ENCODE measurements at regions not wholly inside any gene's neighbourhood (a gene's known extent, or its start where the extent isn't known, plus 50 kb on each side); places are given as distances from the start of the nearest gene placed in this dataset.
"Not testable (repeated sequence)": the region's sequence is repeated elsewhere in the genome, so short reads cannot be mapped to it uniquely, and the experiment has no call there.

DNA sequence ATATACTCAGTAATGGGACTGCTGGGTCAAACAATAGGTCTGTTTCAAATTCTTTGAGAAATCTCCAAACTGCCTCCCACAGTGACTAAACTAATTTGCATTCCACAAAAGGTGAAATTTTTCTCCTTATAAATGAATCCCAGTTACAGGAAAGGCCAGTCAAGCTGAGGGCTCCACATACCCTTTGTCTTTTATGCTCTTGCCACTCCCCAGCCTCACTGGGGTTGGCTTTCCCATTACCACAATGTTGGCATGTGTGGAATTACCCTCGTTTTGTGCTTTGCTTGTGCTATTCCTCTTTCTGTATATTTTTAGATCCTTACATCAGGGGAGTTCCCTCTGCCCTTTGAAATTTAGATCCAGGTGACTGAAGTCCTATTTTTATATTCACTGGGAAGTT is 220.2 kb upstream of the LCORL start:
- no peak for DNase-seq (ENCODE audit: low spot score)

DNA sequence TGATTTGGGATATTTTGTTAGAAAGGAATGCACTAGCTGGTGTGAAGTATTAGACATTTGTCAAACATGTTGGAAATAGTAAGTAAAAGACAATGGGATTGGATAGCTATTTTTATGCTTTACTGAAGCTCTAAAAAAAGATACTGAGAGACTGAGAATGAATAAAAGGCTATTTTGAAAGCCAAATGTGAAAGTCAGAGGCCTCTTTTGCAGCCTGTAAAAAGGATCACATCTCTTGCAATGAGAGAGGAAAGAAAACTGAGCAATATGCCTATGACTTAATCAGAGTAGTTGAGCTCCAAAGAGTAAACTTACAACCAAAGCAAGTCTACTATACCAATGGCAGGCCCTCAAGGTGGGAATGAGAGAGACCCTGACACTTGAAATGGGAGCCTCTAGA is 212.6 kb upstream of the LCORL start:
- DNase-seq (ENCODE audit: low spot score), result no peak

DNA sequence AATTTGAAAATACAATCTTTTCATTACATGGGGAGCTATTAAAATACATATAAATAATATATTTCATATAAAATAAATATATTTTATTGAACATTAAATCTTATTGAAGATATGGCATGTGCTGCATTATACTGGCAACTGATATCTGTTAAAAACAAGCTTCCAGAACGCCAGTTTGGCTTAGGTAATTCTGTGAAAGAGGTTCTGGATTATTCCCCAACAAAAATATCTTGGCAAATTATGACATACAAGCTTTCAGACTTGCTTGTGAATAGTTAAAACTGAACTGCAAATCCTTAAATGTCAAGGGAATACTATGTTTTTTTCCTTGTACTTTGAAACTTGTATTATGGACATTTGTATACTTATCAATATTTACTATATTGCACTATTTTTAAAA is 210.2 kb upstream of the LCORL start:
- DNase-seq (ENCODE audit: low spot score), result no peak

DNA sequence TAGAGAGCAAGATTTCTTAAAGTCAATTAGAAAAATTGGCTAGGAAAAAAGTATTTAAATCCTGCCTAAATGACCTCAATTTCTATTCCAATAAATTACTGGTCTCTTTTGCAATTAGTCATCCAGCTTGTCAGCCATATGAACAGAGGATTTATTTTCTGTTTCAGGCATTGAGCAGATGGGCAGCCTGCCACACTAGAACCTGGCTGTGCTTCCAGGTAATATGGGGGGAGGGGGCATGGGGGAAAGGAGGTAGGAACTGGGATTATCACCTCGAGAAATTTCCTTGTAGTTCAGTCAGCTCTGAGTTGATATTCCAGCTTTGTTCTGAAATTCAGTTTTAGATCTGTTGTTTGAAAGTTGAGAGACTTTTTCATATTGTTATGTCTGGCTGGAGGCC is 206.3 kb upstream of the LCORL start:
- no peak for DNase-seq (ENCODE audit: low spot score)

DNA sequence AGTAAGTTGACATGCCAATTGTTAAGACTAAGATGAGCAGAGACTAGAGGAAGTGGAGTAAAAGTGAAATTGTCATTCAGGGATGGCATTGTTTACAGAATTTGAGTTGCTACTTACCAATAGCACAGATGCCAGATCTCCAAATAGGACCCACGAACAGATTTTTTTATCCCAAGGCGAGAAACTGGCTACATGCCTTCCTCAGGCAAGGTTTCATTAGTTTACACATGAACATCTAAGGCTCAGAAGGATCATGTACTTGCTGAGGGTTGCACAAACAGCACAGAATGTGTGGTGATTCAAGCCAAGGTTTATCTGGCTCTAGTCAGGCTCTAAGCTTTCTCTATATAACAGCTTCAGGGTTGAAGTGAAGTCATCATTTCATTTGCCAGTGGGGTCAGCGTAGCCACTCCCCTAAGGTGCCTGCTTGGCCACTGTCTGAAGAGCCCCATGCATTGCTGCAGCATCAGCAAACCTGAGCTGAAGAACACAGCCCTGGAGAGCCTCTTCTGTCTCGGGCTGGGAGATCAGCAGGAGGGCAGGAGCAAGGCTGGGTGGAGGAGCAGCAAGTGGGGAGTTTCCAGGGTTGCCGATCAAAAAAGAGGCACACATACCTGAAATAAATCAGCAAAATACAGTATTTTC is 193.0 kb upstream of the LCORL start:
- no peak for DNase-seq (ENCODE audit: low spot score)

DNA sequence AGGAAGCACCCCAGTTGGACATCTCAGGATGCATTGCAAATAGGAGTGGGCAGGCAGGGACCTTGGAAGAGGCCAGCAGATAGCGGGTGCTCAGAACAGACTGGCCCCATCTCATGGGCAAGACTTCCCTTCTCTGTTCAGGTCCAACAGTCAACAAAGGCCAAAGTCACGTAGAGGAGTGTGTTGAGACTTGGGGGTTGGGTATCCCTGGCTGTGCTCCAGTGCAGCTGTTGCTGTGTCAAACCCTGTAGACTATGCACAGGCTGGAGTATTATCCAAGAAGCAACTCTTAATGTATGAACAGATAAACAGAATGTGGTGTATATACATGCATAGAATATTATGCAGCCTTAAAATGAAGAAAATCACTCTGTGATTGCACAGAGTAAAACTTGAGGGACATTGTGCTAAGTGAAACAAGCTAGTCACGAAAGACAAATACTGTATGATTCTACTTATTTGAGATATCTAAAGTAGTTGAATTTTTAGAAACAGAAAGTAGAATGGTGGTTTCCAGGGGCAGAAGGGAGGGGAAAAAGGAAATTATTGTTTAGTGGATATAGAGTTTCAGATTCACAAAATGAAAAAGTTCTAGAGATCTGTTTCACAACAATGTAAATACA is 192.1 kb upstream of the LCORL start:
- DNase-seq (ENCODE audit: low spot score), result no peak

DNA sequence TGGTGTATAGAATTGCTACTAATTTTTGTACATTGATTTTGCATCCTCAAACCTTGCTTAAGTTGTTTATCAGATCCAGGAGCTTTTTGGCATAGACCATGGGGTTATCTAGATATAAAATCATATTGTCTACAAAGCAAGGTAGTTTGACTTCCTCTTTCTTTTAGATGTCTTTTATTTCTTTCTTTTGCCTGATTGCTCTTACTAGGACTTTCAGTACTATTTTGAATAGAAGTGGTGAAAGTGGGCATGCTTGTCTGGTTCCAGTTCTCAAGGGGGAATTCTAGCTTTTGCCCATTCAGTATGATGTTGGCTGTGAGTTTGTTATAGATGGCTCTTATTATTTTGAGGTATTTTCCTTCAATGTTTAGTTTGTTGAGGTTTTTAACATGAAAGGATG is 187.9 kb upstream of the LCORL start:
- DNase-seq (ENCODE audit: low spot score), result no peak

DNA sequence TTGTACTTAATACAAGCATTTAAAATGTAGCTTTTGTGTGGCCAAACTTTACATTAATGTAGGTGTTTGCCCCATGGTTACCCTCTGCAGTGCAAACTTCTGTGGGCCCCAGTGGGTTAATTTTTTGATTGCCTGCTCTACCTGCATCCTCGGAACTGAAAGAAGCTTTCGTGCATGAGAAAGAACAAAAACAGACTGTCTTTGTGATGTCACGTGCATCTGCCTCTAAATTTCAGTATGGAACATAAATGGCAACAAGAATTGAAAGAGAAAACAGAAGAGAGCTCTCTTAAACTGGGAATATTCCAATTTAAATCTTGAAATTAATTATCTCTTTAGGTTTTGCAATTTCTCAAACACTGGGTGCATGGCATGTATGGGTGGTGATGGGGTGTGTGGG is 182.4 kb upstream of the LCORL start:
- no peak for DNase-seq (ENCODE audit: low spot score)

DNA sequence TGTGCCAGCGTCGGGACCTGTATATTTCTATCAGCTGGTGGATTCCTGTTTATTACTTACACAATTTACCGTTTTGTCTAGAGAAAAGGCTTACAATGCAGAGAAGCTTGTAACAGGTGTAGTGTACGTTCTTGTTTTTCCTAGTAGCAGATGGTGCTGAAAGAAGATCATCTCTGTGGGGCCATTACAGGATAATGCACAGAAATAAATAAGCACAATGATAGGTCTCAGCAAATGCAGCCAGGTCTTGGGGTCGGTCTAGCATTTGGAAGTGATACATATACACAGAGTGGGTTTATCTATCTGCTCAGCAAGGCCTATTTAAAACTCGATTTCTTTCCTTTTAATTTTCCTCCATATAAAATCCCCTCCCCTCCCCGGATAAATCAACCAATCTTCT is 180.9 kb upstream of the LCORL start:
- DNase-seq (ENCODE audit: low spot score), result no peak

DNA sequence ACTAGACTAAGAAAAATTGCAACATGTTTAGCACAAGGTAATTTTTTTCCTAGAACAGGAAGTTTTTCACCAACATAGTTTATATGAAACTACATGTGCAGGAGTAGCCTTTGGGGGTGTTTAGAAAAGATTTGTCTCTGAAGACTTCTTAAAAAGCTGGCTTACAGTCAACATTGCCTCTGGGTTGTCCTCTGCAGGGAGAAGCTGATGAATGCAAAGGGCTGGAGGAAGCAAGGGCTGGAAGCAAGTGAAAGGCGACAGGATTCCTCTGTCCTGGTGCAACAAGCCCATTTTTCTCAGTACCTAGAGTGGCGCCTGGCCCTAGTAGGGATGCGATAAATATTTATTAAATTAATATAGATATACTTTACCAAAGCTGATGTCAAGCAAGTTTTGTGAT is 180.3 kb upstream of the LCORL start:
- no peak for DNase-seq (ENCODE audit: low spot score)

DNA sequence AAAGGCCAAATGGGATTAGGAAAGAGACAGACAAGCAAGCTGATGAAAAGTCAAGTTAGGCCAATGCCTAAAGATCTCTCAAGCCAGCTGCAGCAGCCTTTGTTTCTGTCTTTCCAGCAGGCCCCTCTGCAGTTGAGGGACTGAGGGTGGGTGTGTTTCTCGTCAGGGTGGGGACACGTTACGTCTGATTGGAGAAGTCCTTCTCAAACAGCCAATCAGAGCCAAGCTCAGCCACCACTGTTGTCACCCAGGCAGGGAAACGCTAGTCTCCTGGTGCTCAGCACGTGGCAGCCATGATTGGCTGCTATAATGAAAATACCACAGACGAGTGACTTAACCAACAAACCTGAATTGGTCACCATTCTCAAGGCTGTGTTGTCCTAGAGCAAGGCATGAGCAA is 177.1 kb upstream of the LCORL start:
- DNase-seq (ENCODE audit: low spot score), result no peak

DNA sequence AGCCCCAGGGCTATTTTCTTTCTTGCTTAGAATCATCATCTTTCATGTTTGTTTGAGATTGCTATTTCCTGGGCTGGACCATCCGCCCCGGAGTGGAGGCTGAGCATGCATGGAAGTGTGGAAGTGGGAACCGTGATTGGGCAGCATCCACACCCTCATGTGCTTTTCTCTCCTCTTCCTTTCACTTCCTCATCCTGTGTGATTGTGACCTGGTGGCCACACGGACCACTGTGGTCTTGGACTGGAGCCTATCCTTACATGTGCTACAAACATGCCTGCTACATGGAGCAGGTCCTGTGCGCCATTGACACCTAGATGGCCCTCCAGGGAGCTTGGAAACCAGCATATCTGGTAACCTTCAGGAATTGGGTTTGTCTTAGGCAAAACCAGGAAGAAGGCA is 175.9 kb upstream of the LCORL start:
- no peak for DNase-seq (ENCODE audit: low spot score)

DNA sequence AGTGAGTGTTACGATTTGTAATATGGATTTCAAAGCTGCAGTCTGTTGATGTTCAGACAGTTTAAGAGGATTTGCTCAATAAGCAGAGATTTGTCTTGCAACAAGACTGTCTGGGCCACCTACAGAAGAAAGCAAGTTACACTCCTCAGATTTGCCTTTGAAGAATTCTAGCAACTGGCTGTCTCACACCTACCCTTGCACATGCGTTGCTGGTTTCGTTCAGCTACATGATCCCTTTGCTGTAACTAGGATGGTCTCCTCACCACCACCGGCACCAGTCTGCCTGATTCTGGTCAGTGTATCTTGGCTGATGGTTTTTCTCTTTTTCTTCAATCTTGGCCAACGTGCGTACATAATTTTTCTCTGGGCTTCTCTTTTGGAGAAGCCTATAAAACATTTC is 172.7 kb upstream of the LCORL start:
- DNase-seq (ENCODE audit: low spot score), result no peak

DNA sequence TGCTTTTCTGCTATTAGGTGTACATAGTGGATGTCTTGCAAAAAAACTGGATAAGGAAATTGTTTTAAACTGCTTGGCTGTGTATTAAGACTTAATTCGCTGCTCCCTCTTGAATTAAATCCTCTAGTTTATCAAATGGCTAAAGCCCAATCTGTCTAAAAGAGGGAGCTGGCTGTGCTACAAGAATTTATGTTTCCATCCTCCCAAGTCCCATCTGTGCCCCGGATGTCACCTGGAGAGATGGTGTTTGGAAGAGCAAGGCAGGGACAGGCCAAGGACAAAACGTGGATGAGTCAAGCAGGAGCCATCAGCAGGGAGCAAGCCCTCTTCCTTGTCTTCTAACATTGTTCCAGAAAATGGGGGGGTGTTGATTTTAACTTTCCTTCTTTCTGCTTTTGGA is 171.3 kb upstream of the LCORL start:
- DNase-seq (ENCODE audit: low spot score), result no peak

DNA sequence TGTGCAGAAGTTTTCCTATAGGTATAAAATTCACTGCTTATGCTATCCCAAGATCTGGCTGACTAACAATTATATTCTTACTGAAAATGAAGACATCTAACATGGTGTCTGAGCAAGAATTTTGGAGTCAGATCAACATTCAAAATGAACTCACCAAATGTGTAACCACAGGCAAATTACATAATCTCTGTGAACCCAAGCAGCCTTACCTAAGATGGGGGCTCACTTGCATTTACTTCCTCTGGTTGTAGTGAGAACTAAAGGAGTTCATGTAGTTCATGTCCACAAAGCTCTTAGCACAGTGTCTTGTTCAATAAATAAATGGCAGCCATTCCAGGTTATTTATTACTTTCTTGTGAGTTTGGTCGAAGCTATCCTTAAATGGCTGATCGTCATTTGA is 163.9 kb upstream of the LCORL start:
- DNase-seq (ENCODE audit: low spot score), result no peak

DNA sequence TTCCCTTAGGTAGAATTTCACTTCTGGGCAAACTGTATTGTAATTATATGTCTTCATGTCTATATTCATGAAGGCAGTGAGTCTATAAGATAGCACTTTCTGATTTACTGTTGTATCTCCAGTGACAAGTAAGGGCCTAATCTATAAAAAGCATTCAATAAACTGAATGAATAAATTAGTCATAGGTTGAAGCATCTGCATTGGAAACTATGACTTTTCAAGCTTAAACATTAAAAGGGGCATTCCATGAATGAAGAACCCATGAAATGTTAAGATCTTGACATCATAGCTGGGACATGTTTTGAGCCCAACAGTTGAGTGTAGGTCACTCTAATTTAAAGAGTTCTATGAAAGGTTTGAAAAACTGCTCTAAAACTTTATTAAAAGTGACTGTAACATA is 159.3 kb upstream of the LCORL start:
- DNase-seq (ENCODE audit: low spot score), result no peak

DNA sequence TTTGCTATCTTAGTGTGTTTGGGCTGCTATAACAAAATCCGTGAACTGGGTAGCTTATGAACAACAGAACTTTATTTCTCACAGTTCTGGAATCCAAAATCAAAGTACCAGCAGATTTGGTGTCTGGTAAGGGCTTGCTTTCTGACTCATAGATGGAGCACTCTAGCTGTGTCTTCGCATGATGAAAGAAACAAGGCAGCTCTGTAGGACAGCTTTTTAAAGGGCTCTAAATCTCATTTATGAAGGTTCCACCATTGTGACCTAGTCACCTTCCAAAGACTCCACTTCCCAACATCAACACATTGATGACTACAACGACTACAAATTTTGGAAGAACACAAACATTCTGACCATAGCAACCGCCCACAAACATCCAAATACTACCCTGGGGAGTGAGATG is 158.6 kb upstream of the LCORL start:
- DNase-seq (ENCODE audit: low spot score), result no peak

DNA sequence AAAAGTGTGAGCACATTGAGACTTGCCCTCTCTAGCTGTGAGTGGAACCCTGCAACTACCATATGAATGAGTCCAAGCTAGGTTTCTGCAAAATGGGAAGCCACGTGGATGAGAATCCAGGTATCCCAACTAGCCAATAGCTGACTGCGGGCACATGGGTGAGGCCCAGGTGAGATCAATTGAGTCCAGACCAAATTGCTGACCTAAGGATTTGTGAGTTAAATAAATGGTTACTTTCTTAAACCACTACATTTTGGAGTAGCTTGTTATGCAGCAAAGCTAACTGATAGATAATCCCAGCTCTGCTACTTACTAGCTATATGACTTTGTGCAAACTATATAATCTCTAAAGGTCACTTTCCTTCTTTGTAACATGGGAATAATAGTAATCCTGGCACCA is 150.3 kb upstream of the LCORL start:
- DNase-seq (ENCODE audit: low spot score), result no peak

DNA sequence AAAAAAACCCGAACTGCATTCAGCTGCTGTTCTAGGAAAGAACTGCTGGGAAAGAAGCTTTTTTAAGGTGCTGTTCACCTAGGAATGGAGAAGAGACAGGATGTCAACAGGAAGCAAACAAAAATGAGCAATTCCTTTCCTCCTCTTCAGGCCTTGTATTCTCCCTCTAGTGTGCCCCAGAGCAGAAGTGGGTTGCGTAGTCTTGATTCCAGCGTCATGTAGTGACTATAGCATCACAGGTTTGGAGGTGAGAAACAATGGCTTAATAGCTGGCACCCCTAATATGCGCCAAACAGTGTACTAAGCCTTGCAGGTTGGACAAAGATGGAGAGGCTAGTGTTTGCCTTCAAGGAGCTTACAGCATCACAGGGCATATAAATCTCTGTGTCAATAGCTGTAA is 146.3 kb upstream of the LCORL start:
- DNase-seq (ENCODE audit: low spot score), result no peak

DNA sequence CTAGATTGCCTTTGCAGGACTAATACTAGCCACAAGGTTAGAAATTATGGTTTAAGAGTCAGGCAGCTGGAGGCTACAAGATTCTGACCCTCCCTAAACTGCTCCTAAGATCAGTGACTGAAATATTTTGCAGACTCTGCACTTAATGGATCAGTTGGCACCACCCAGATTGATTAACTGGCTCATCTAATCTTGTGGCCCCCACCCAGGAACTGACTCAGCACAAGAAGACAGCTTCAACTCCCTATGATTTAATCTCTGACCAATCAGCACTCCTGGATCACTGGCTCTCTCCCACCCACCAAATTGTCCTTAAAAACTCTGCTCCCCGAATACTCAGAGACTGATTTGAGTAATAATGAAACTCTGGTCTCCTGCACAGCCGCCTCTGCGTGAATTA is 145.4 kb upstream of the LCORL start:
- no peak for DNase-seq (ENCODE audit: low spot score)

DNA sequence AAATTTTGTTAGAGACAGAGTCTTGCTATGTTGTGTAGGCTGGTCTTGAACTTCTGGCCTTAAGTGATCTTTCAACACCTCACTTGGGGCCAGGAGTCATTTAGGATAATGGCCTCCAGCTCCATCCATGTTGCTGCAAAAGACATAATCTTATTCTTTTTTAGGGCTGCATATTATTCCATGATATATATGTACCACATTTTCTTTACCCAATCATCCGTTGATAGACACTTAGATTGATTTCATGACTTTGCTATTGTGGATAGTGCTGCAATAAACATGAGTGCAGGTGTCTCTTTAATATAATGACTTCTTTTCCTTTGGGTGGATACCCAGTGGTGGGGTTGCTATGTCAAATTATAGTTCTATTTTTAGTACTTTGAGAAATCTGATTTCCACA is 140.9 kb upstream of the LCORL start:
- DNase-seq (ENCODE audit: low spot score), result no peak

DNA sequence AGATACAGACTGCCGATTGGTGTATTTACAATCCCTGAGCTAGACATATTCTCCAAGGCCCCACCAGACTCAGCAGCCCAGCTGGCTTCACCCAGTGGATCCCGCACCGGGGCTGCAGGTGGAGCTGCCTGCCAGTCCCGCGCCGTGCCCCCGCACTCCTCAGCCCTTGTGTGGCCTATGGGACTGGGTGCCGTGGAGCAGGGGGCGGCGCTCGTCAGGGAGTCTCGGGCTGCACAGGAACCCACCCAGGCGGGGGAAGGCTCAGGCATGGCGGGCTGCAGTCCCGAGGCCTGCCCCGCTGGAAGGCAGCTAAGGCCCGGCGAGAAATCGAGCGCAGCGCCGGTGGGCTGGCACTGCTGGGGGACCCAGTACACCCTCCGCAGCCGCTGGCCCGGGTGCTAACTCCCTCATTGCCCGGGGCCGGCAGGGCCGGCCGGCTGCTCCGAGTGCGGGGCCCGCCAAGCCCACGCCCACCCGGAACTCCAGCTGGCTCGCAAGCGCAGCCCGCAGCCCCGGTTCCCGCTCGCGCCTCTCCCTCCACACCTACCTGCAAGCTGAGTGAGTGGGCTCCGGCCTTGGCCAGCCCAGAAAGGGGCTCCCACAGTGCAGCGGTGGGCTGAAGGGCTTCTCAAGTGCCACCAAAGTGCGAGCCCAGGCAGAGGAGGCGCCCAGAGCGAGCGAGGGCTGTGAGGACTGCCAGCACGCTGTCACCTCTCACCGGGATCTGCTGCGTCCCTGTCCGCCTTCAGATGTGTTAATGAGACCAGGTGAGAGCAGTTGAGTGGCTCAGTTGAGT is 137.8 kb upstream of the LCORL start:
- DNase-seq (ENCODE audit: low spot score), result not testable (repeated sequence)
